Liver (tissue), 8 donors: ENCODE measurements at regions not wholly inside any gene's neighbourhood (a gene's known extent, or its start where the extent isn't known, plus 50 kb on each side); places are given as distances from the start of the nearest gene placed in this dataset.
A peak's percentile ranks its signal among the peaks of the same experiment; 100 is the strongest.

ENCODE experiments used
- DNase-seq: peaks from one replicate; pipeline ENCODE4 v3.0.0-alpha.2; 2017; ENCODE audit warnings: low spot score
- H3K27ac ChIP-seq, 2 donors: one replicate each; pipeline ENCODE4 v1.7.0; 2013; ENCODE audit warnings: inconsistent platforms in 2 of 2, low read length in 2 of 2, control low read depth in 1 of 2, low read depth in 1 of 2, mild to moderate bottlenecking in 1 of 2
- H3K27me3 ChIP-seq, 4 donors: one replicate each; pipeline versions ENCODE4 v1.6.1 to v1.7.0; 2013; ENCODE audit warnings: low read length in 3 of 4, inconsistent platforms in 1 of 4, mild to moderate bottlenecking in 1 of 4, moderate library complexity in 1 of 4; ENCODE audit not compliant: control insufficient read depth in 4 of 4, insufficient read depth in 4 of 4
- H3K36me3 ChIP-seq, 4 donors: one replicate each; pipeline versions ENCODE4 v1.6.1 to v1.7.0; 2013; ENCODE audit warnings: low read length in 3 of 4, mild to moderate bottlenecking in 3 of 4, low read depth in 1 of 4, moderate library complexity in 1 of 4; ENCODE audit not compliant: control insufficient read depth in 4 of 4, insufficient read depth in 3 of 4
- H3K4me1 ChIP-seq, 4 donors: one replicate each; pipeline versions ENCODE4 v1.6.1 to v1.7.0; 2013; ENCODE audit warnings: low read length in 3 of 4, mild to moderate bottlenecking in 3 of 4, moderate library complexity in 1 of 4; ENCODE audit not compliant: control insufficient read depth in 4 of 4, insufficient read depth in 4 of 4
- H3K4me3 ChIP-seq, 3 donors: one replicate each; pipeline versions ENCODE4 v1.6.1 to v1.7.0; 2013; ENCODE audit warnings: low read length in 3 of 3, control low read depth in 1 of 3, low read depth in 1 of 3, mild to moderate bottlenecking in 1 of 3
- H3K9ac ChIP-seq, 2 donors: one replicate each; pipeline ENCODE4 v1.7.0; 2013; ENCODE audit warnings: low read length in 2 of 2, mild to moderate bottlenecking in 2 of 2, moderate library complexity in 2 of 2, control low read depth in 1 of 2, low read depth in 1 of 2
- H3K9me3 ChIP-seq, 4 donors: one replicate each; pipeline versions ENCODE4 v1.6.1 to v1.7.0; 2013; ENCODE audit warnings: low read length in 3 of 4; ENCODE audit not compliant: control insufficient read depth in 4 of 4
- EGR1 ChIP-seq, 2 donors: IDR thresholded peaks; 2 replicates each; pipeline ENCODE4 v1.6.1; 2016 to 2018; ENCODE audit warnings: antibody characterized with exemption in 2 of 2, low read depth in 2 of 2
- FOXA1 ChIP-seq: IDR thresholded peaks from 2 replicates; pipeline ENCODE4 v1.6.1; 2016; ENCODE audit warnings: antibody characterized with exemption
- FOXA2 ChIP-seq: IDR thresholded peaks from 2 replicates; pipeline ENCODE4 v1.6.1; 2016; ENCODE audit warnings: antibody characterized with exemption
- GABPA ChIP-seq, 2 donors: IDR thresholded peaks in 1 of 2; conservative IDR thresholded peaks in 1 of 2; 2 replicates each; pipeline ENCODE4 v1.6.1; 2016; ENCODE audit warnings: antibody characterized with exemption in 2 of 2, mild to moderate bottlenecking in 1 of 2, moderate library complexity in 1 of 2
- HNF4G ChIP-seq: IDR thresholded peaks from 2 replicates; pipeline ENCODE4 v1.6.1; 2016; ENCODE audit warnings: antibody characterized with exemption
- JUND ChIP-seq, 2 donors: IDR thresholded peaks; 2 replicates each; pipeline ENCODE4 v1.6.1; 2016; ENCODE audit warnings: antibody characterized with exemption in 2 of 2
- NR2F2 ChIP-seq: IDR thresholded peaks from 2 replicates; pipeline ENCODE4 v1.6.1; 2016; ENCODE audit warnings: antibody characterized with exemption
- RAD21 ChIP-seq, 2 donors: IDR thresholded peaks; 2 replicates each; pipeline ENCODE4 v1.6.1; 2016; ENCODE audit warnings: antibody characterized with exemption in 2 of 2, mild to moderate bottlenecking in 2 of 2
- RXRA ChIP-seq, 2 donors: IDR thresholded peaks; 2 replicates each; pipeline ENCODE4 v1.6.1; 2017 to 2018; ENCODE audit warnings: antibody characterized with exemption in 2 of 2, mild to moderate bottlenecking in 1 of 2
- SP1 ChIP-seq: IDR thresholded peaks from 2 replicates; pipeline ENCODE4 v1.6.1; 2018; ENCODE audit warnings: antibody characterized with exemption, mild to moderate bottlenecking
- TAF1 ChIP-seq: conservative IDR thresholded peaks from 2 replicates; pipeline ENCODE4 v1.6.1; 2016; ENCODE audit warnings: antibody characterized with exemption, mild to moderate bottlenecking
- YY1 ChIP-seq: IDR thresholded peaks from 2 replicates; pipeline ENCODE4 v1.6.1; 2016; ENCODE audit warnings: antibody characterized with exemption, mild to moderate bottlenecking
- WGBS: extraction: QIAGEN DNeasy Blood & Tissue Kit; methylation state at CpG from one replicate; pipeline ENCODE4 v1.1.7; 2013; 5-methylcytosine and 5-hydroxymethylcytosine counted together
- TF ChIP-seq, protein P1 (sequence below): IDR thresholded peaks from 2 replicates; pipeline ENCODE4 v1.6.1; 2016; ENCODE audit warnings: antibody characterized with exemption, mild to moderate bottlenecking
- TF ChIP-seq, protein P2 (sequence below): IDR thresholded peaks from 2 replicates; pipeline ENCODE4 v1.6.1; 2016; ENCODE audit warnings: antibody characterized with exemption
- TF ChIP-seq, protein P3 (sequence below): IDR thresholded peaks from 2 replicates; pipeline ENCODE4 v1.6.1; 2016; ENCODE audit warnings: antibody characterized with exemption
- TF ChIP-seq, protein P4 (sequence below): fragments of 150-350 bp; IDR thresholded peaks from 2 replicates; pipeline ENCODE4 v1.5.1; 2017; ENCODE audit warnings: improper control_type of control experiment, low read depth, low read length; ENCODE audit not compliant: missing input control
- TF ChIP-seq, protein P5 (sequence below): IDR thresholded peaks from 2 replicates; pipeline ENCODE4 v1.6.1; 2016; ENCODE audit warnings: antibody characterized with exemption
- donor health status: healthy.
- donor health status: healthy.
- donor health status: healthy.
- donor health status: healthy.
- donor health status: healthy.

DNA sequence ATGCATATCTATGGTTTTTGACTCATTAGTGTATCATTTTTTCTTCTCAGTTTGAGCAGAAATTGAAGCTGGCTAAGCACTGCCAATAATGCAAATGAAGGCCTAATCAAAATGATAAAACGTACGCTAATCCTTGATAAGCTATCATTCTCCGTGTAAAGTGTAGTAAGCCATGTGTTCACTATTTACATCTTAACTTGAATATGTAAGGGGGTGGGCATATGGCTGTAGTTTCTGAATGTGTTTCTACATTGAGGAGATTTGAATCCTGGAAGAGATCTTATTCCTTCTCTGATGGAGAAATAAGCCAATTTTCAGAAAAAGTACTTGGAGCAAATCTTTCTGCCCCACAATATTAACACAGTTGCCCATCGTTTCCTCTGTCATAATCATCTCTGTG lies 351.8 kb upstream of the ANO3 start:
- DNase-seq = no peak
- Histone ChIP-seq H3K9ac (no peak overlapping the region), H3K36me3 (no peaks in the 10 kb centered on the region), H3K27me3 (peaks cover 0 to 8% (median 0%) of the 10 kb centered on the region in 4 donors), H3K27ac (no peak overlapping the region), H3K9me3 (no peaks in the 10 kb centered on the region), H3K4me3 (no peak overlapping the region), H3K4me1 (peaks cover 0 to 4% (median 2%) of the 10 kb centered on the region in 4 donors)
- WGBS = 70% methylated on average over 4 of the region's 4 CpGs
- TF ChIP-seq, protein P1, sequence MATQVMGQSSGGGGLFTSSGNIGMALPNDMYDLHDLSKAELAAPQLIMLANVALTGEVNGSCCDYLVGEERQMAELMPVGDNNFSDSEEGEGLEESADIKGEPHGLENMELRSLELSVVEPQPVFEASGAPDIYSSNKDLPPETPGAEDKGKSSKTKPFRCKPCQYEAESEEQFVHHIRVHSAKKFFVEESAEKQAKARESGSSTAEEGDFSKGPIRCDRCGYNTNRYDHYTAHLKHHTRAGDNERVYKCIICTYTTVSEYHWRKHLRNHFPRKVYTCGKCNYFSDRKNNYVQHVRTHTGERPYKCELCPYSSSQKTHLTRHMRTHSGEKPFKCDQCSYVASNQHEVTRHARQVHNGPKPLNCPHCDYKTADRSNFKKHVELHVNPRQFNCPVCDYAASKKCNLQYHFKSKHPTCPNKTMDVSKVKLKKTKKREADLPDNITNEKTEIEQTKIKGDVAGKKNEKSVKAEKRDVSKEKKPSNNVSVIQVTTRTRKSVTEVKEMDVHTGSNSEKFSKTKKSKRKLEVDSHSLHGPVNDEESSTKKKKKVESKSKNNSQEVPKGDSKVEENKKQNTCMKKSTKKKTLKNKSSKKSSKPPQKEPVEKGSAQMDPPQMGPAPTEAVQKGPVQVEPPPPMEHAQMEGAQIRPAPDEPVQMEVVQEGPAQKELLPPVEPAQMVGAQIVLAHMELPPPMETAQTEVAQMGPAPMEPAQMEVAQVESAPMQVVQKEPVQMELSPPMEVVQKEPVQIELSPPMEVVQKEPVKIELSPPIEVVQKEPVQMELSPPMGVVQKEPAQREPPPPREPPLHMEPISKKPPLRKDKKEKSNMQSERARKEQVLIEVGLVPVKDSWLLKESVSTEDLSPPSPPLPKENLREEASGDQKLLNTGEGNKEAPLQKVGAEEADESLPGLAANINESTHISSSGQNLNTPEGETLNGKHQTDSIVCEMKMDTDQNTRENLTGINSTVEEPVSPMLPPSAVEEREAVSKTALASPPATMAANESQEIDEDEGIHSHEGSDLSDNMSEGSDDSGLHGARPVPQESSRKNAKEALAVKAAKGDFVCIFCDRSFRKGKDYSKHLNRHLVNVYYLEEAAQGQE = no peak
- no peak for TF ChIP-seq RAD21 (IDR thresholded peaks at IDR 0.05)
- TF ChIP-seq JUND (IDR thresholded peaks at IDR 0.05) = no peak
- no peak for TF ChIP-seq TAF1
- no peak for TF ChIP-seq RXRA (IDR thresholded peaks at IDR 0.05)
- TF ChIP-seq, protein P2, sequence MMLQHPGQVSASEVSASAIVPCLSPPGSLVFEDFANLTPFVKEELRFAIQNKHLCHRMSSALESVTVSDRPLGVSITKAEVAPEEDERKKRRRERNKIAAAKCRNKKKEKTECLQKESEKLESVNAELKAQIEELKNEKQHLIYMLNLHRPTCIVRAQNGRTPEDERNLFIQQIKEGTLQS = no peak
- TF ChIP-seq, protein P3, sequence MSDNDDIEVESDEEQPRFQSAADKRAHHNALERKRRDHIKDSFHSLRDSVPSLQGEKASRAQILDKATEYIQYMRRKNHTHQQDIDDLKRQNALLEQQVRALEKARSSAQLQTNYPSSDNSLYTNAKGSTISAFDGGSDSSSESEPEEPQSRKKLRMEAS = no peak
- TF ChIP-seq NR2F2 = no peak
- TF ChIP-seq, protein P4, sequence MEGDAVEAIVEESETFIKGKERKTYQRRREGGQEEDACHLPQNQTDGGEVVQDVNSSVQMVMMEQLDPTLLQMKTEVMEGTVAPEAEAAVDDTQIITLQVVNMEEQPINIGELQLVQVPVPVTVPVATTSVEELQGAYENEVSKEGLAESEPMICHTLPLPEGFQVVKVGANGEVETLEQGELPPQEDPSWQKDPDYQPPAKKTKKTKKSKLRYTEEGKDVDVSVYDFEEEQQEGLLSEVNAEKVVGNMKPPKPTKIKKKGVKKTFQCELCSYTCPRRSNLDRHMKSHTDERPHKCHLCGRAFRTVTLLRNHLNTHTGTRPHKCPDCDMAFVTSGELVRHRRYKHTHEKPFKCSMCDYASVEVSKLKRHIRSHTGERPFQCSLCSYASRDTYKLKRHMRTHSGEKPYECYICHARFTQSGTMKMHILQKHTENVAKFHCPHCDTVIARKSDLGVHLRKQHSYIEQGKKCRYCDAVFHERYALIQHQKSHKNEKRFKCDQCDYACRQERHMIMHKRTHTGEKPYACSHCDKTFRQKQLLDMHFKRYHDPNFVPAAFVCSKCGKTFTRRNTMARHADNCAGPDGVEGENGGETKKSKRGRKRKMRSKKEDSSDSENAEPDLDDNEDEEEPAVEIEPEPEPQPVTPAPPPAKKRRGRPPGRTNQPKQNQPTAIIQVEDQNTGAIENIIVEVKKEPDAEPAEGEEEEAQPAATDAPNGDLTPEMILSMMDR = no peak
- TF ChIP-seq SP1 = no peak
- TF ChIP-seq FOXA2 = no peak
- no peak for TF ChIP-seq YY1
- no peak for TF ChIP-seq HNF4G
- TF ChIP-seq GABPA (IDR thresholded peaks at IDR 0.05 in 1 of 2, conservative IDR thresholded peaks at IDR 0.05 in 1 of 2) = no peak
- TF ChIP-seq, protein P5, sequence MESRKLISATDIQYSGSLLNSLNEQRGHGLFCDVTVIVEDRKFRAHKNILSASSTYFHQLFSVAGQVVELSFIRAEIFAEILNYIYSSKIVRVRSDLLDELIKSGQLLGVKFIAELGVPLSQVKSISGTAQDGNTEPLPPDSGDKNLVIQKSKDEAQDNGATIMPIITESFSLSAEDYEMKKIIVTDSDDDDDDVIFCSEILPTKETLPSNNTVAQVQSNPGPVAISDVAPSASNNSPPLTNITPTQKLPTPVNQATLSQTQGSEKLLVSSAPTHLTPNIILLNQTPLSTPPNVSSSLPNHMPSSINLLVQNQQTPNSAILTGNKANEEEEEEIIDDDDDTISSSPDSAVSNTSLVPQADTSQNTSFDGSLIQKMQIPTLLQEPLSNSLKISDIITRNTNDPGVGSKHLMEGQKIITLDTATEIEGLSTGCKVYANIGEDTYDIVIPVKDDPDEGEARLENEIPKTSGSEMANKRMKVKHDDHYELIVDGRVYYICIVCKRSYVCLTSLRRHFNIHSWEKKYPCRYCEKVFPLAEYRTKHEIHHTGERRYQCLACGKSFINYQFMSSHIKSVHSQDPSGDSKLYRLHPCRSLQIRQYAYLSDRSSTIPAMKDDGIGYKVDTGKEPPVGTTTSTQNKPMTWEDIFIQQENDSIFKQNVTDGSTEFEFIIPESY = no peak
- TF ChIP-seq FOXA1 = no peak

DNA sequence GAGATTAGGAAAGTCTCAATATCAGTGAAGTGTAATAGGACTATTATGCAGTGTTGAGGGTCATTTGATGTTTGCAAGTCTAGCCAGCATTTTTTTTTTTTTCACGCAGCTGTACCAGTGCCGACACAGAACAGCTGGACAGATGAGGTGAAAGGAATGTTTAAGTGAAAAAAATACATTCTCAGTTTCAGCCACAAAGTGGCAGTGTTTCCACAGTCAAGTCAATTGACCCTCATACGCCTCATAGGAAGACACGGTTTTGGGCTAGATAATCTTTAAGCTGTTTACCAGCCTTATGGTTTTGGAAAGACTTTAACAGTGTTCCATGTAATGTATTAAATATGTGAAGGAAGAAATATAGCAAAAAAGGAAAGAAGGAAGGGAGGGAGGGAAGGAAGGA lies 349.9 kb upstream of the ANO3 start:
- DNase-seq = no peak
- WGBS = 3% methylated on average over 4 of the region's 4 CpGs
- no peaks in the 10 kb centered on the region for H3K36me3 ChIP-seq
- H3K4me3 ChIP-seq = no peak overlapping the region
- TF ChIP-seq EGR1 (IDR thresholded peaks at IDR 0.05; ENCODE audit: low read depth in 2 of 2) (no peak), RAD21 (IDR thresholded peaks at IDR 0.05) (peak; percentile 87 to 93)
- TF ChIP-seq, protein P4 = peak; percentile 69
- no peaks in the 10 kb centered on the region for H3K9me3 ChIP-seq
- no peak overlapping the region for H3K27ac ChIP-seq
- no peak overlapping the region for H3K9ac ChIP-seq
- peaks cover 0 to 3% (median 0%) of the 10 kb centered on the region in 4 donors for H3K27me3 ChIP-seq
- peaks cover 0 to 4% (median 2%) of the 10 kb centered on the region in 4 donors for H3K4me1 ChIP-seq
